ENCODE measurements at regions not wholly inside any gene's neighbourhood (a gene's known extent, or its start where the extent isn't known, plus 50 kb on each side); places are given as distances from the start of the nearest gene placed in this dataset.

- TF ChIP-seq RBFOX2 (IDR thresholded peaks at IDR 0.05; ENCODE audit: low read depth, low read length) (no peak), TCF12 (IDR thresholded peaks at IDR 0.05) (no peak), TCF12 (CRISPR knock-in tag; IDR thresholded peaks at IDR 0.05) (no peak), NR1H2 (CRISPR knock-in tag; IDR thresholded peaks at IDR 0.05; ENCODE audit: borderline replicate concordance, low read depth) (no peak), HOXA7 (CRISPR knock-in tag; IDR thresholded peaks at IDR 0.05) (no peak), ARID5B (CRISPR knock-in tag; IDR thresholded peaks at IDR 0.05) (no peak), KDM4B (CRISPR knock-in tag; IDR thresholded peaks at IDR 0.05) (no peak), KLF6 (CRISPR knock-in tag; IDR thresholded peaks at IDR 0.05) (no peak), ELF4 (CRISPR knock-in tag; IDR thresholded peaks at IDR 0.05; ENCODE audit: borderline replicate concordance) (no peak), ZNF335 (CRISPR knock-in tag; IDR thresholded peaks at IDR 0.05) (no peak)
Measured at GRCh38 chr18:77529492-77530176, 280.0 kb downstream of the GALR1 start.

Measured in HepG2 (cell line).